Kidney glomerular epithelial cell (primary cell): ENCODE measurements at regions not wholly inside any gene's neighbourhood (a gene's known extent, or its start where the extent isn't known, plus 50 kb on each side); places are given as distances from the start of the nearest gene placed in this dataset.

ENCODE experiments used
- DNase-seq: peaks from one replicate; lab custom pipeline; 2025; lab: John Stamatoyannopoulos, UW

DNA sequence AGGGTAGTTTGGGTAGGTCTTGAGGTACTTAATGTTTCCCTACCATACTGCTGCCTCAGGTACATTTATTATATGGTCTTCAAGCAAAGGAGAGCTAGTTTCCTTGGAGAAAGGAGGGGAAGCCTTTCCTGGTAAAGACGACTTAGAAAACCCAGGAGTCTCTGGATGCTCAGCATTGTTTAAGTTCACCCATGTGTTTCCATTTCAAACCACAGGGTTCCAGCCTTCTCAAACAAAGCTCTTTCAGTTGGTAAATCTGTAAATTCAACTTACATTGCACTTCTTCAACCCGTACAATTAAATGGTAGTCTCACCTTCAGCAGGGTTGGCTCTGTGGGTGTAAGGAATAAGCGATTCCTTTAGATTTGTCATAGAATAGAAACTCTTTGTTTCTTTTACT, 111.9 kb upstream of the UNC5C start:
- DNase-seq, result peak; percentile 43

DNA sequence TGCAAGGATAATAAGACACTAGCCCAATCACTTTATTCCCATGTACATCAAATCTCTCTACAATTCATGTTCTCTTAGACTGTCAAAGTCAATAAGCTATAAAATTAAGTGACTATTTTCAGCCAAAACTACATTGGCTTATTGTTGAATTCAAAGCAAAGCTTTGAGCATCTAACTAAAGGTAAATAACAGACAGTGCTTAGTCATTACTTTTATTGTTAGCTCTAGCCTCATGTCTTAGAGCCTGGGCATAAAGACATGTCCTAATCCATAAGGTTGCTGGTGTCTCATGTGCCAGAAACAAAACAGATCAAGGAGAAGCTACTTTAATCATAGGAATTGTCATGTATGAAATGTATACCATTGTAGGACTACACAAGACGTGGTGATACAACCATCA, 103.1 kb upstream of the UNC5C start:
- no peak for DNase-seq

DNA sequence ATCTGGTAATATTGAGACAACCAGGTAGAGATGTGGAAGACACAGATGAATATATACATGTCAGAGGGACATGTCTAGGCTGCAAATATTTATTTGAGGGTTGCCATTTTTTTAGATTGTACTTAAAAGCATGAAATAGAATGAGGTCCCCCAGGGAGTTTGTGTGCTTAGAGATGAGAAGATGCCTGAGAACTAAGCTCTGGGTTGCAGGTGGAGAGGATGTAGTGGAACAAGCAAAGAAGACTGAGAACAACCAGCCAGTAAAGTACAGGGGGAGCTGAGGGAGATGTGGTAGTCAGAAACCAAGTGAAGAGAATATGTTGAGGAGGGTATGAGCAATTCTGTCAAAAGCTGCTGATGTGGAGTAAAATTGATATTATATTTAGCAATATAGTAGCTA, 95.6 kb upstream of the UNC5C start:
- no peak for DNase-seq

DNA sequence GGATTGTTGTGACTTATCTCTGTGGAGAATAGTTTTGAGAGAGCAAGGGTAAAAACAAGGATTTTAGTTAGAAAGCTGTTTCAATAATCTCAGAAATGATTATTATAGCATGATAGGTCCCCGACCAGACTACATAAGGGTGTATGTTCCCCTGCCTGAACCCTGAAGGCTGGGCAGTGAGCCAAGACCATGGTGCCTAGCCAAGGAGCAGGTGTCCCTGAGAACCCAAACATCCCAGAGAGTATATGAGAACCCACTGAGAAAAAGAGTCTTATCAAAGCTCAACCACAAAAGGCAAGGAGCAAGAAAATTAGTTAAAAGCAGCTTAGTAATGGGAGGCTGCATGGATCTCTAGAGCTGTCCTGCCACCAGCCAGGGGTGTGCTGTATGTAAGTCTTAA, 94.9 kb upstream of the UNC5C start:
- DNase-seq, result no peak

DNA sequence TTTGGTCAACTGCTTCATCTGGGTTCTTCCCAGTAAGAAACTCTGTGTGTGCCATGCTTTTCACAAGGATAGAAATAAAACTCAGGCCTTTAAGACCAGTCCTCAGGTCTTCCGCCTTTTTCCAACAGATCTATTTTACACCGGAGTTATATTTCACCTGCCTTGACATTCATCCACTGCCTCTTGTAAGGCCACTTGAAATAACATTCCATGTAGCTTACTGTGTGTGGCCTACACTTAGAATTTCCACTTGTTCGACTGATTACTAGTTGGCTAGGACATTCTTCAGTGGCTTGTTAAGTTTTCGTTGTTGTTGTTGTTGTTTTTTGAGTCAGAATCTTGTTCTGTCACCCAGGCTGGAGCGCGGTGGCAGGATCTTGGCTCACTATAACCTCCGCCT, 92.8 kb upstream of the UNC5C start:
- no peak for DNase-seq

DNA sequence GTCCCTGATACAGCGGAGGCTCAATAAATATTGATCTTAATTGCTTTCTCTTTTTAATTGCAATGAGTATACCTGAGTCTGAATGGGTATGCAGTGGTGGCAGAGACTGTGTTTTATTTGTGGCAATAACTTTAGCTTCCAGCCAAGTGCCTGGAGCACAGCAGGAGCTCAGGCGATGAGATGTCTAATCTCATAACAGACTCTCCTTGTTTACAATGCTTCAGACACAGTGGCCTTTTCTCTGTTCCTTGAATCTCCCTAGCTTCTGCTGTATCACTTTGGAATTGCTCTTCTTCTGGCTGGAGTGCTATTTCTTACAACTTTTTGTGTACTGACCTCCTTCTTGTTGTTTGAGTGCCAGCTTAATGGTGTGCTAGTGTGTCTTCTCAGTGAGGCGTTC, 91.5 kb upstream of the UNC5C start:
- no peak for DNase-seq

DNA sequence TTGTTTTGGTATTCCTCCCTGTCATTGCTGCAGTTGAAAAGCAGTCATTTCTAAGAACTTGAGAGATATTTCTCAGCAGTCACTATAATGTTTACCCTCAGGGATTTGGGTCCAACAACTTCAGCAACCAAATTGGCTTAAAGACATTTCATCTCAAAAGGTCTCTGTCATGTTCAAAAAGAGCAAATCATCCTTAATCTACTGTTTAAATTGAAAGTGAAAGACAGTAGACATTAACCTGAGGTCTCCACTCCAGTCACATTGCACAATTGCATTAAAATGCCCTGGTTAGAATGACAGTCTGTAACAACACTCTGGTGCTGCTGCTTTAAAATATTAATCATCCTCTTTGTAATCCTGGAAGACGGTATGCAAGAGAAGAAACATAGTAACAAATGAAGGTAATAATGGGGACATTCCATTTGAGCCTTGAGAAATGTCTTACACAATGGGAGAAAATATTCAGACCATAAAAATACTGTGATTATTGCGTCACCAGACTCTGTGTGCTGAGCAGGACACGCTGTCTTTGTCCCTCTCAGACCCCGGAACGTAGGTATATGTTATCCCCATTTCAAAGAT, 90.2 kb upstream of the UNC5C start:
- DNase-seq, result no peak

DNA sequence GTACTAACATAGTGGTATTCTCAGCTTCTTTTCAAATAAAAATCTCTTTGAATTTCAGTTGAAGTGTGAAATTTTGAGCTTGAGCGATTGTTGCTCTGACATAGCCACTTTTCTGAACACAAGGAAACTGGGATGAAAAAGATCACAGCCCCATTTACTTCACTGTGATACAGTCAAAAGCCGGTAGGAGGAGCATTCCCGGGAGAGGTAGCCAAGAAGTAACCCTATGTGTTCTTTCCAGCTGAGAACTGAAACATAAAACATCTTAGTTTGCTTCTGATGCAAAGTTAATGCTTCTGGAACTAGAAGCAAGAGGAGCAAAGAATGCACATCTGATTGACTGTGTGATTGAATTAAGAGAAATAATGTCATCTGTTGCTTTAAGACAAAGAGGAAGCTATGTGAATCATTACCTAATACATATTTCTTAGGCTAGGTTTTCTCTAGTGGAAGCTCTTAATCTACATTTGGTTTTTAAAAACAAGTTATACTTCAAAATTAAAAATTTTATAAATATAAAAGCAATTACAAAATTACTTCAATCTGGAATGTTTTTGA, 88.3 kb upstream of the UNC5C start:
- peak; percentile 35 for DNase-seq

DNA sequence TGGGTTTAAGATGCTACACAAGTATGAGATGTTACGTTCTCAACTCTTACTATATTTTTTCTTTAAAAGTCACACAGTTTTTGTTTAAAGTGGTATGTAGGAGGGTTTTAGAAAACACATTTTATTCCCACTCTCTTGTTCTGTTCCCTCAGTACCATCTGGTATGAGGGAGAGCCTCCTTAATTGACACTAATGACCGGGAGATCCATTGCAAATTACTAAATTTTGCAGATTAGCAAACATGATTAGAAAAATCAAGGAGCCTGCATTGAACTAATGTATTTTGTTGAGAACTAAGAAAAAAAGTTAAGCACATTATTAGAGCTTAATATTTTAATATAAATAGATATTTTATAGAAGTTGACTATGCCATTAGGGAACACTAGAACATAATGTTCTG, 87.3 kb upstream of the UNC5C start:
- DNase-seq, result no peak

DNA sequence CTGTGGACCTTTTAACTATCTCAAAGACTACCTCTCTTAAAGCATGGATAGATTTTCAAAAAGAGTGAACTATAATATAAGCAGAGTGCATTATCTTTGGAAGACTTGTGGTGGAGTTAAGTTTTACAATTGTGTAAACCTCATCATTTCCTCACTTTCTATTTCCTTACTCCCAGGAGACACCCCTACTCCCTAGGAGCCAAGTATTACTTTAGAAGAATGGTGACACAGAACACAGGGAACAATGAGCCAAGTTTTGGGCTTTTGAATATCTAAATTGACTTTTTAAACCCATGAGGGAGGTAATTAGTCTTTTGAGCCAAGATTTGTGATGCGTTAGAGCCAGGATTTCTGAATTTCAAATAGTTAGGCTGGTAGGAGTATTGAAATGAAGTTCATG, 78.9 kb upstream of the UNC5C start:
- no peak for DNase-seq

DNA sequence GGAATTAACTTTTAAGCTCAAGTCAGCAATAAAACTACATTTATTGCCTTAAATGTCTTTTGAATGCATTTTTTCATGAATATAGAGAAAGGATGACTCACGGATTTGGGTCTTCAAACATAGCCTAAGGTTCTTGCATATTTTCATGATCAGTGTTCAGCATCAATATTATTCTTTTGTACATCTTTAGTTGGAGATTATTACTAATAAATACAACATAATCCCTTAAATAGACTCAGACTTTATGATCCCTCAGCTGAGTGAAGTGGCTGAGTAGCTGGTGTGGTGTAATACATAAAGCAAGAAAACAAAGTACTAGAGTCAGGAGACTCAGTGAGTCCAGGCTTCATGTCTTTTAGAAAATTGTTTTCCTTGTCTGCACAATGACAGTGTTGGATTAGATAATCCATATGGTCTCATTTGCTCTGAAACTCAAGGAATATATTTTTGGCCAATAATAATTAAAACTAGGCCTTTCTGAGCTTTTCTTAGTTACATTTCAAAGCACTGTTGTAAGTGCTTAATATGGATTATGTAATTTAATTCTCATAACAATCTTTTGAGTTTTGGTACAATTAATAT, 78.3 kb upstream of the UNC5C start:
- no peak for DNase-seq

DNA sequence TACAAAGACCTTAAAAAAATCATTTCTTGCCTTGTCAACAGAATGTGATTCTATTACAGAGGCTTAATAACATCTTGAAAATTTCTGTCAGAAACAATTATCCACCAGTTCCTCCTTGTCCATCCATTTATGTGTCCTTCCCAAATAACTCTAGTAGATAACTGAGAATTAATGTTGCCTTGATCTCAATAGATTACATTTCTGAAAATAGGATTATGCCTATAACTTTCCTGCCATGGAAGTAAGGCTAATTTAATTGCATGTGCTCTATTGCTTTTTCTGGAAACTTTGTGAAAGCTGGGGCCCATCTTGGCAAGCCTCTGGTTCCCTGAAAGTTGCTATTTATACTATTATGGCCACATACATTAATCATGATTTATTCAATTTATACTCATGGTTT, 76.2 kb upstream of the UNC5C start:
- DNase-seq, result no peak

DNA sequence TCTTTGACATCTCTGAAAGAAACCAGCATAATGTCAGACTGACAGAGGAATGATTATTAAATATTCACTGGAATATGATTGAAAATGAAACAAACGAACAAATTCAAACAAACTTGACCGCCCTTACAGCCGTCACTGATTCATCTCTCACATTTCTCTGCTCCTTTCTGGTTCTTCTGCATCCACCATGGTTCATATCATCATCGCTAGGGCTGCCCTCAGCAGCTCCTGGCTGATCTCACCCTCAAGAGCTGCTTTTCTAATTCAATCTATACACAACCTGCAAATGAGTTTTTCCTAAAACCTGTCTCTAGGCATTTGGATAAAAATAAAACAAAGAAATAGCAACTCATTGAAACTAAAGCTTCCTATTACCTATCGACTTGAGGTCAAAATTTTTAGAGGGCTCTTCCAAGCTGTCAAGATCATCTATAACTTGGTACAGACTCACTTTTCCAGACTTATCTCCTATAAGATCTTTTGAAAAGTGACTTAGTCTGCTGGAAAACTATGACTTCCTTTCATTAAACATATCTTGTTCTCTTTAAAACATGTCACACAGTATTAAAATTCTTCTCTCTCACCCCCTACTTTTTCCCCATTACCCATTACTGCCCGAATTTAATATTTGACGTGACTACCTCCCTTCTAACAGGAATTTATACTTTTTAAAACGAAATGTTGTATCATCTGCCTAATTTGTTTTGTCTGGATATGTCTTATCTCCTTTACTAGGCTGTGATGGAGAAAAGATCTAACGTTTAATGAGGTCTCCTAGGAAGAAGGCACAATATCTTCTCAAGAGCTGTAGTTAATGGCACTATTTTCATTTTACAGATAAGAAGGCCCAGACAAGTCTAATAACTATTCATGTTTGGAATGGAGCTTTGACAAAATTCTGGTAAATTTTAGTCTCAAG, 71.0 kb upstream of the UNC5C start:
- no peak for DNase-seq

DNA sequence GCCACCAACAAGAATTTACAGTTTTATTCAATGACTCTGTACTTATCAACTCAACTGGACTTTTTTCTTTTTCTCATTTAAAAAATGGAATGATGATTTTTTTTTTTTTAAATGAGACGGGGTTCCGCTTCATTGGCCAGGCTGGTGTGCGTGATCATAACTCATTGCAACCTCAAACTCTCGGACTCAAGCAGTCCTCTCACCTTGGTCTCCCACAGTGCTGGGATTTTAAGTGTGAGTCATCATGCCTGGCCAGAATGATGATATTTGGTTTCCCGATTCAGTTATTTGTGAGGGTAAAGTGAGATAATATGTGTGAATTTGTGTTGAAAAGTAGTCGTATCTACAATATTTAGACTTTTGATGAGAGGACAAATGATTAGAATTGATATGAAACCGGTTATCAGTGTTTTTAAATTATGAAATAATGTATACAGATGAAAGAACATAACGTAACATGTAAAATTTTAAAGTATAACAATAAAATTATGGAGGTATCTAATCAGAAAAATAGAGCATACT, 66.0 kb upstream of the UNC5C start:
- DNase-seq, result no peak

DNA sequence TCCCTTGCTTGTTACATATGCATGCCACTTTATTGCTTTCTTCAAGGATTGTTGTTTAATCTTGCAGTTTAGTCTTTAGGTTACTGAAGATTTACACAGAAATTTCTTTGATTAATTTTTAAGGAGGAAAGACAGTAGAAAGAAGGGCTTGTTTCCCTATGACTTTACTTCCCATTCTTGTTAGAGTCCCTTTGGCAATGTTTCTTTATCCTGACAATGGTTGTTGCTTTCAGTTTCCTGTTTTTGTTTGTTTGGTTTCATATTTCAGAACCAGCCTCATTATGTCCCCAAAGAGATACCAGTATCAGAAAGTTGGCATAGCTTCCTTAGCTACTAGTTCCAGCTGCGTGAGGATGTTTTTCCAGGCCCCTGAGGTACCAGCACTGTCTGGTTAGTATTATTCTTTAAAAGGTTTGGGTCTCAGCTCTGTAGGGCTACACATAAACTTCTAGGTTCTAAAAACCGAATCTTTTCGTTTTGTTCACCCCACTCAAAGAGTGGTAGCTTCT, 61.3 kb upstream of the UNC5C start:
- no peak for DNase-seq

DNA sequence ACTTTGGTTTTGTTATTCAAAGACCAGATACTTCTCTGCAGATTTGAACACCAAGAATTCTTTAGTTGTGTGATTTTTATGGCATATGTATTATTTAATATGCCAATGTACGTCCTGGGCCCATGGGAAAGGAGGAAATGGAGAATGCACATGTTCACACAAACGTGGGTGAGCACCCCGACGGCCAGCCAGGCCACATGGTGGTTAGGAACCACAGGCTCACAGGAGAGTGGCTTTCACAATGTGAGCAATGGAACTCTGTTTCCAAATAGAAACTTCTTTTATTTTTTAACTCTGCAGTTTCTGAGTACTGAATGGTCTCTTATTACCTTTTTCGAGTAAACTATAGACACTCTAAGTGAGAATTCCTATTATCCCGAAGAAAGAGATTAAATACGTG, 58.0 kb upstream of the UNC5C start:
- no peak for DNase-seq

DNA sequence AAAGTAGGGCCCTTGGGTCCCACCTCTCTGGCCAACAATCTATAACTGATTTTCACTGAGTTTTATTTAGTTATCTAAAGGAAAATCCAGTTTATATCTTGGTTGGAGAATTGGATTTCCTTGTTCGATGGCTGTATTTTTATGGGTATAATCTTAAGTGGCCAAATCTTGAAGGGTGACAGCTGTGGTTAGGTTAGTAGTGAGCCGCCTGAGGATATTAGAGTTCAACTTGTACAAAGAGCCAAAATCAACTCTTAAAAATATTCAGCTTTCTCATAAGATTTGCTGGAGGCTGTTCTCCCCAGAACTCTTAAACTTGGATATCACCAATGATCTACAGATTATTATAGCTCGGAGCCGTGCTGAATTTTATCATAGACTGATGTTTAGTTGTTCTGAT, 54.6 kb upstream of the UNC5C start:
- DNase-seq, result no peak

DNA sequence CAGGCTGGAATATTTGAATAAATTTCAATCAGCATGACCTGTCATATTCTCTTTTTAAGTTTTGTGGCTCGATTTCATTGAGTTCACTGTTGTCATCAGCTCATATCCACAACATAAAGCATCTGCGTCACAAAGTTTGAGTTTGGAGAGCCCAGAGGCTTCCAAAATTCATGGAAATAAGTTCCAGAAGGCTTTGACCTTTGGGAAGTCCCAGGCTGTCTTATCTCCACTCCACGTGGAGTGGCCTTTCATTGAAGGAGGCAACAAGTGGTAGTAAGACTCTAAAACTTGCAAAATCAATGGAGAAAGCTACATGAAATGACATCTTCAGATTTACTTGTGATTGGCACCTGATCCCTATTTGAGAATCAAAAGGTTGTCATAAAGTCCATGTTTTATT, 54.1 kb upstream of the UNC5C start:
- DNase-seq, result no peak

DNA sequence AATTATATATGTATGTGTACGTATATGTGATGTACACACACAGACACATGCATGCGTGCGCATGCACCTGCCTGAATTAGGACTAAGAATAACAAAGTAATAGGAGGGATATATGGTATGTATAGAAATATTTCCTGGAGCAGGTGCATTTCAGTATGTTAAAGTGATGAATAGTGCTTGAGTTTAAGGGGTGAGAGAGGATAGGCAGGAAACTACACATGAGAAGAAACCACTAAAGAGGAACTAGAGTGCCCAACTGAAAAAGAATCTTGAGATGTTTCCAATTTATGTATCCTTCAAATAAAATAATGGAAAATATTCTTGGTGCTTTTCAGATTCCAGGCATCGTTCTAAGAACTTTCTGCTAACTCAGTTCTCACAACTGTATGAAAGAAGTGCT, 52.6 kb upstream of the UNC5C start:
- DNase-seq, result no peak

DNA sequence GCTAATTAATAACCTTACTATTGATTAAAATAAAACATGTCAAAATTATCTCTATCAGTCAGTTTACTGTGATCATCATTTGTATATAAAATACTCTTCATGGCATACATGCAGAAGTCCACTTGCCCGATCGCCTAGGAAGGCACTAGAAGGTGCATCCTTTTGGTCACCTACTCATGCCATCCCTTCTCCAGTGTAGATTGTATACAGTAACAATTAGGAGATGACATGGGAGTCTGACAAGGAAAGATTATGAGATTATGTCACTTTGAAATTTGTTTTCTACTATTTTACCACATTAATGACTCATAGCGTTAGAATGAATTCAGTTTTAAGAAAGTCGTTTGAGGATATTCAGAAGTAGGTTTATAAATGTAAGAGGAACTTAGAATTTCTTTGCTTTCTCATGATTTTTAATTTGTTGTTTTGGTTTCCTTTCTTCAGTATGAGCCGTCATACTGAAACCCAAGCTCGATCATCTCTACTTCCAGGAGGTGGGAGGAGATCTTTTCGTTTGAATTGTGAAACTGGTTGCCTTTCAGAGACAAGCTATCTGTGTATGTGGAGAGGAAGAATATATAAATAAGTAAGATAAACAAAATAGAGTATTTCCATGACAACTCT, 51.1 kb upstream of the UNC5C start:
- DNase-seq, result no peak
